Right atrium auricular region (tissue), 2 donors: ENCODE measurements at regions not wholly inside any gene's neighbourhood (a gene's known extent, or its start where the extent isn't known, plus 50 kb on each side); places are given as distances from the start of the nearest gene placed in this dataset.

Experiments used
- DNase-seq: peaks from one replicate; pipeline ENCODE4 v3.0.0-alpha.2; 2019; ENCODE audit warnings: low spot score
- H3K27ac ChIP-seq, 2 donors: fragments of 200-600 bp; sonication (generic); 1 replicate in 1 of 2; 2 replicates in 1 of 2; pipeline ENCODE4 v1.5.1; 2016 to 2019
- H3K27me3 ChIP-seq, 2 donors: fragments of 200-600 bp; sonication (generic); one replicate each; pipeline versions ENCODE4 v1.5.1 to v1.6.0; 2017 to 2019
- H3K36me3 ChIP-seq: fragments of 200-600 bp; sonication (generic); one replicate; pipeline ENCODE4 v1.5.1; 2016
- H3K4me1 ChIP-seq, 2 donors: fragments of 200-600 bp; sonication (generic); one replicate each; pipeline versions ENCODE4 v1.5.1 to v1.6.0; 2017 to 2019
- H3K4me3 ChIP-seq, 2 donors: fragments of 200-600 bp; sonication (generic); 1 replicate in 1 of 2; 2 replicates in 1 of 2; pipeline ENCODE4 v1.5.1; 2017 to 2019; ENCODE audit warnings: mild to moderate bottlenecking in 1 of 2, moderate library complexity in 1 of 2
- H3K9me3 ChIP-seq, 2 donors: fragments of 200-600 bp; sonication (generic); one replicate each; pipeline ENCODE4 v1.5.1; 2019
- TF ChIP-seq, protein P1 (sequence below), 2 donors: fragments of 200-600 bp; sonication (generic); IDR thresholded peaks; one replicate each; pipeline ENCODE4 v1.5.1; 2019; ENCODE audit warnings: antibody characterized with exemption in 2 of 2

DNA sequence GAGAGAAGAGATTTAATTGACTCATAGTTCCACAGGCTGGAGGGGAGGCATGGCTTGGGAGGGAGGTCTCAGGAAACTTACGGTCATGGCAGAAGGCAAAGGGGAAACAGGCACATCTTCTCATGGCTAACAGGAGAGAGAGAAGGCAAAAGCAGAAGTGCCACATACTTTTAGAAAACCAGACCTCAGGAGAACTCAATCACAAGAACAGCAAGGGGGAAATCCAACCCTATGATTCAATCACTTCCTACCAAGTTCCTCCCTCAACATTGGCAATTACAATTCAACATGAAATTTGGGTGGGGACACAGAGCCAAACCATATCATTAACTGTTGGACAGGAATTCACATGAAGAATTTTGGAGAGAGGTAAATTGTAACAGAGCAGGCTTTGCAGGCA, 485.3 kb upstream of the PITX2 start:
- Histone ChIP-seq H3K4me3 (no peak overlapping the region), H3K4me1 (no peaks in the 10 kb centered on the region), H3K27me3 (no peaks in the 10 kb centered on the region), H3K9me3 (no peaks in the 10 kb centered on the region), H3K27ac (no peak overlapping the region), H3K36me3 (no peaks in the 10 kb centered on the region)
- TF ChIP-seq, protein P1, sequence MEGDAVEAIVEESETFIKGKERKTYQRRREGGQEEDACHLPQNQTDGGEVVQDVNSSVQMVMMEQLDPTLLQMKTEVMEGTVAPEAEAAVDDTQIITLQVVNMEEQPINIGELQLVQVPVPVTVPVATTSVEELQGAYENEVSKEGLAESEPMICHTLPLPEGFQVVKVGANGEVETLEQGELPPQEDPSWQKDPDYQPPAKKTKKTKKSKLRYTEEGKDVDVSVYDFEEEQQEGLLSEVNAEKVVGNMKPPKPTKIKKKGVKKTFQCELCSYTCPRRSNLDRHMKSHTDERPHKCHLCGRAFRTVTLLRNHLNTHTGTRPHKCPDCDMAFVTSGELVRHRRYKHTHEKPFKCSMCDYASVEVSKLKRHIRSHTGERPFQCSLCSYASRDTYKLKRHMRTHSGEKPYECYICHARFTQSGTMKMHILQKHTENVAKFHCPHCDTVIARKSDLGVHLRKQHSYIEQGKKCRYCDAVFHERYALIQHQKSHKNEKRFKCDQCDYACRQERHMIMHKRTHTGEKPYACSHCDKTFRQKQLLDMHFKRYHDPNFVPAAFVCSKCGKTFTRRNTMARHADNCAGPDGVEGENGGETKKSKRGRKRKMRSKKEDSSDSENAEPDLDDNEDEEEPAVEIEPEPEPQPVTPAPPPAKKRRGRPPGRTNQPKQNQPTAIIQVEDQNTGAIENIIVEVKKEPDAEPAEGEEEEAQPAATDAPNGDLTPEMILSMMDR (IDR thresholded peaks at IDR 0.05), result no peak
- DNase-seq, result no peak

DNA sequence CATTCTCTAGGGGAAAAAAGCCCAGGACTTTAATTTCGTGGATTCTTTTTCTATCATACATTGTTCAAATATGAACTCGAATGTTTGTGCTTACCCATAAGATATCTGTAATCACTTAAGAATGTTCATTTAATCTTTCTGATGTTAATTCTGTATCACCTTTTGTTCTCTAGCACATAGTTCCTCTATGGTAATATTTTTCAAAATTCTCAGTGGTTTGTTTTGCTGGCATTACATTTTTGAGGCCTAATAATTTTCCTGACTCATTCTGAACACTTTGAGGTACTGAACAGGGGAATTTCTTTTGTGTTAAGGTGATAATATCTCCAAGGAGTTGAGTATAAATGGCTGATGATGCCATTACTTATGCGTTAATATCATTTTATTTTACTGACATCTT, 490.7 kb upstream of the PITX2 start:
- H3K36me3 ChIP-seq, result no peaks in the 10 kb centered on the region
- DNase-seq, result no peak
- no peaks in the 10 kb centered on the region for H3K4me1 ChIP-seq
- no peak overlapping the region for H3K27ac ChIP-seq
- H3K4me3 ChIP-seq, result no peak overlapping the region
- no peaks in the 10 kb centered on the region for H3K27me3 ChIP-seq
- H3K9me3 ChIP-seq, result no peaks in the 10 kb centered on the region
- TF ChIP-seq, protein P1 (IDR thresholded peaks at IDR 0.05), result no peak

DNA sequence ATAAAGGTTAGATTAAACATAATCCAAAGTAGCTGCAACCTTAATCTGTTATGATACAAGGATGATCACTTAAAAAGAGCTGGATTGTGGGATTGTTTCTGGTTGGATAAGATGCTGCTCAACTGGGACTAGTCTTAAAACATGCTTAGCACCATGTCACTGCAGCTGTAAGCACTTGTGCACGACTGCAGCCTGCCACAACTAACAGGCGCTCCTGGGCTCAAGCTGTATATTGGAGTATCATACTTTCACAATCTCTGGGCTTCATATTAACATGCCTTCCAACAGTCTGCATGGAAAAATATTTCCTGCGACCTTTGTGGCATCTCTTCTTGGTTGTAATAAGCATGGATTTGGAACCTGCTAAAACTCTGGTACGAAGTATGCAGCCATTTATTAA, 493.0 kb upstream of the PITX2 start:
- no peak for DNase-seq
- H3K27me3 ChIP-seq, result no peaks in the 10 kb centered on the region
- H3K4me1 ChIP-seq, result no peaks in the 10 kb centered on the region
- H3K4me3 ChIP-seq, result no peak overlapping the region
- no peaks in the 10 kb centered on the region for H3K9me3 ChIP-seq
- TF ChIP-seq, protein P1 (IDR thresholded peaks at IDR 0.05), result no peak
- no peaks in the 10 kb centered on the region for H3K36me3 ChIP-seq
- H3K27ac ChIP-seq, result no peak overlapping the region

DNA sequence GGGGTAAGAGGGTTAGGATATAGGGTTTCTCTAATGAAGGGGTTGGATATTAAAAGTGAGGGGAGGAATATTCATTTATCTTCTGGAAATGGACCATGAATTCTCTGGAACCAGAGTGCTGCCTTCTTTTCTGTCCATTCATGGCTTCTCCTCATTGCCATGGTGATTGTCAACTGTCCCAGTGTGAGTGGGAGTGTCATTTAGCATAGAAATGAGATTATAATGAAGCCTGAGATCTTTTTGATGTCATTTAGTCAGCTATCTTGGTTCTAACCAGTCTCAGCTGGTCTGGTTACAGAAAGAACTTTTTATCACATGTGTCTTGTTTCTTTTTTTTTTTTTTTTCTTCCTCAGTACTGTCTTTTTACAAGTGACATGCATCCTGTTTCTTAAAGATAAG, 497.3 kb upstream of the PITX2 start:
- no peaks in the 10 kb centered on the region for H3K27me3 ChIP-seq
- TF ChIP-seq, protein P1 (IDR thresholded peaks at IDR 0.05), result no peak
- H3K4me3 ChIP-seq, result no peak overlapping the region
- H3K27ac ChIP-seq, result no peak overlapping the region
- no peaks in the 10 kb centered on the region for H3K36me3 ChIP-seq
- H3K9me3 ChIP-seq, result no peaks in the 10 kb centered on the region
- H3K4me1 ChIP-seq, result no peaks in the 10 kb centered on the region
- DNase-seq, result no peak

DNA sequence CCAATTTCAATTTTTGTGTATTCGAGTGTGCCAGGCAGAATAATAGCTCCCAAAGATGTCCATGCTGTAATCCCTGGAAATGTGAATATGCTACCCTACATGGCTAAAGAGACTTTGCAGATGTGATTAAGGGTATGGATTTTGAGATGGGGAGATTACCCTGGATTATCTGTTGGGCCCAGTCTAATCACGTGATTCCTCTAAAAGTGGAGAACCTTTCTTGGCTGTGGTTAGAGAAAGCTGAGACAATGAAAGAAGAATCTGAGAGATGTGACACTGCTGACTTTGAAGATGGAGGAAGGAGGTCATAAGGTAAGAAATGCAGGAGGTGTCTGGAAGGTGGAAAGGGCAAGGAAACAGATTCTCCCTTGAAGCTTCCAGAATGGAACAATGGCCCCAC, 503.5 kb upstream of the PITX2 start:
- no peak for DNase-seq
- H3K4me1 ChIP-seq, result no peaks in the 10 kb centered on the region
- H3K4me3 ChIP-seq, result no peak overlapping the region
- no peaks in the 10 kb centered on the region for H3K27me3 ChIP-seq
- H3K9me3 ChIP-seq, result no peaks in the 10 kb centered on the region
- no peak overlapping the region for H3K27ac ChIP-seq
- TF ChIP-seq, protein P1 (IDR thresholded peaks at IDR 0.05), result no peak
- H3K36me3 ChIP-seq, result no peaks in the 10 kb centered on the region

DNA sequence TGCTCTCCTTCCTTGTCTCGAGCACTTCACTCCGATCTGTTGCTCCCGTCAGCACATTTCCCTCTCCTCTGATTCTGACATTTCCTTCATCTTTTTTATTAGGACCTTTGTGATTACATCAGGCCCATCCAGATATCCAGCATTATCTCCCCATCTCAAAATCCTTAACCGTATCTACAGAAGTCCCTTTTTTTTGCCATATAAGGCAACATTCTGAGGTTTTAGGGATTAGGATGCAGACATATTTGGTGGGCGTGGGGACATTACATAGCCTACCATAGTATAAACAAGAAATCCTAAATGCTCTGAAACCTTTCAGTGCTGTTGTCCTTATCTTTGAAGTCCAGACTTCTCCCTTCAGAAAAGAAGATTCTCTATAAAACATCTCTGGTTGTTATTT, 505.0 kb upstream of the PITX2 start:
- no peaks in the 10 kb centered on the region for H3K36me3 ChIP-seq
- H3K27ac ChIP-seq, result no peak overlapping the region

More for the DNA sequence above, 505.0 kb upstream of the PITX2 start:
- no peaks in the 10 kb centered on the region for H3K27me3 ChIP-seq
- no peaks in the 10 kb centered on the region for H3K4me1 ChIP-seq
- H3K9me3 ChIP-seq, result no peaks in the 10 kb centered on the region
- no peak for DNase-seq
- H3K4me3 ChIP-seq, result no peak overlapping the region
- TF ChIP-seq, protein P1 (IDR thresholded peaks at IDR 0.05), result no peak
